PC-9 (cell line): ENCODE measurements at regions not wholly inside any gene's neighbourhood (a gene's known extent, or its start where the extent isn't known, plus 50 kb on each side); places are given as distances from the start of the nearest gene placed in this dataset.

ENCODE experiments used
- BruUV-seq: library from RNA; stranded (reverse); fragments of 400-500 nt; replicated peaks from 2 replicates; lab custom pipeline; 2021; lab: Mats Ljungman, UMichigan
- CTCF ChIA-PET: fragments of 300-600 bp; sonication (Branson Sonifier 250); formaldehyde crosslinking; loops from one replicate; lab custom pipeline; 2022; ENCODE audit warnings: antibody characterized with exemption; lab: Charles Lee
- POLR2A ChIA-PET: fragments of 300-600 bp; sonication (Branson Sonifier 250); formaldehyde crosslinking; loops from one replicate; lab custom pipeline; 2022; ENCODE audit warnings: antibody characterized with exemption; ENCODE audit not compliant: unreplicated experiment; lab: Charles Lee
- DNase-seq, 2 experiments: peaks; one replicate each; pipeline versions ENCODE4 v3.0.0 to v3.0.0-alpha.2; 2015 to 2022; ENCODE audit warnings: mixed read lengths in 1 of 2
- H2AFZ ChIP-seq: fragments of 200-600 bp; sonication (generic); 2 replicates; pipeline ENCODE4 v1.8.1; 2017; ENCODE audit warnings: antibody characterized with exemption
- H3F3A ChIP-seq: fragments of 200-600 bp; sonication (generic); 2 replicates; pipeline ENCODE4 v1.8.1; 2017; ENCODE audit warnings: antibody characterized with exemption, mild to moderate bottlenecking, low read depth; ENCODE audit not compliant: insufficient read depth
- H3K27ac ChIP-seq: fragments of 200-600 bp; sonication (generic); 2 replicates; pipeline ENCODE4 v1.6.1; 2016; ENCODE audit warnings: mixed run types
- H3K27me3 ChIP-seq: fragments of 200-600 bp; sonication (generic); 2 replicates; pipeline ENCODE4 v1.6.1; 2016; ENCODE audit warnings: low read depth, mixed run types; ENCODE audit not compliant: insufficient read depth
- H3K36me3 ChIP-seq: fragments of 200-600 bp; sonication (generic); 2 replicates; pipeline ENCODE4 v1.6.1; 2016; ENCODE audit warnings: low read depth, mixed run types
- H3K4me1 ChIP-seq: fragments of 200-600 bp; sonication (generic); replicated peaks from 2 replicates; pipeline ENCODE4 v1.6.1; 2016; ENCODE audit warnings: mixed run types; ENCODE audit not compliant: insufficient read depth
- H3K4me2 ChIP-seq: fragments of 200-600 bp; sonication (generic); 2 replicates; pipeline ENCODE4 v1.6.1; 2017; ENCODE audit warnings: mixed run types
- H3K4me3 ChIP-seq: fragments of 200-600 bp; sonication (generic); 2 replicates; pipeline ENCODE4 v1.6.1; 2016; ENCODE audit warnings: mixed run types
- H3K79me2 ChIP-seq: fragments of 200-600 bp; sonication (generic); 2 replicates; pipeline ENCODE4 v1.6.1; 2017; ENCODE audit warnings: low read depth, mixed run types
- H3K9me2 ChIP-seq: fragments of 200-600 bp; sonication (generic); 2 replicates; pipeline ENCODE4 v1.8.1; 2017; ENCODE audit warnings: mild to moderate bottlenecking; ENCODE audit not compliant: insufficient read depth
- H3K9me3 ChIP-seq: fragments of 200-600 bp; sonication (generic); 2 replicates; pipeline ENCODE4 v1.8.1; 2016; ENCODE audit warnings: low read depth; ENCODE audit not compliant: insufficient read depth
- H4K20me1 ChIP-seq: fragments of 200-600 bp; sonication (generic); 2 replicates; pipeline ENCODE4 v1.8.1; 2017; ENCODE audit not compliant: insufficient read depth
- EZH2 ChIP-seq: fragments of 200-600 bp; sonication (generic); IDR thresholded peaks from 2 replicates; pipeline ENCODE4 v1.8.0; 2017; ENCODE audit warnings: antibody characterized with exemption, low read depth
- intact Hi-C: fragments of 100-400 bp; cut with micrococcal nuclease; formaldehyde crosslinking; loops from one replicate; pipeline ENCODE4 v1.10.0; 2022; ENCODE audit not compliant: unreplicated experiment
- TF ChIP-seq, protein P1 (sequence below): fragments of 200-600 bp; sonication (generic); conservative IDR thresholded peaks from 2 replicates; pipeline ENCODE4 v1.6.1; 2017; ENCODE audit warnings: mixed run types, antibody characterized with exemption, mild to moderate bottlenecking, moderate library complexity

DNA sequence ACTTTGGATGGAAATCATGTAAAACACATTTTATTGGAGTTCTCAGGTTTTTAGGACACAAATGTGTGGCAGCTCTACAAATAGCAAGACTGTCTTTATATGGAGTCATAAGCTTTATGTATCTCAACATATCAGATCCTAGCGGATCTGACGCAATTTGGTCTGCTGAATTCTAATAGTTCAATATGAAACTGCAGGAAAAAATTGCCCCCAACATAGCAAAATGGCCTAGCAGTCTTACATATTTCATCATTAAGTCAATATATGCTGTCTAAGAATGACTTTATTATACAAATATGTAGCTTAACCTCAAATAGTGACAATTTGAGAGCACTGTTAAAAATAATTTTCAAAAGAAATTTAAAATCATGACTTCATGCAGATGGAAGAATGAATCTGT is 244.3 kb downstream of the TAF11L14 start:
- POLR2A ChIA-PET: interaction anchor here (0.6 kb wide), 1 partner anchor 266 kb away, joined by 7 read pairs; no protein-coding TSS in a partner anchor
- H3K9me3 ChIP-seq: 0 out of 2 replicates have a peak, but pooled peaks cover 3% of the 10 kb centered on the region
- TF ChIP-seq, protein P1, sequence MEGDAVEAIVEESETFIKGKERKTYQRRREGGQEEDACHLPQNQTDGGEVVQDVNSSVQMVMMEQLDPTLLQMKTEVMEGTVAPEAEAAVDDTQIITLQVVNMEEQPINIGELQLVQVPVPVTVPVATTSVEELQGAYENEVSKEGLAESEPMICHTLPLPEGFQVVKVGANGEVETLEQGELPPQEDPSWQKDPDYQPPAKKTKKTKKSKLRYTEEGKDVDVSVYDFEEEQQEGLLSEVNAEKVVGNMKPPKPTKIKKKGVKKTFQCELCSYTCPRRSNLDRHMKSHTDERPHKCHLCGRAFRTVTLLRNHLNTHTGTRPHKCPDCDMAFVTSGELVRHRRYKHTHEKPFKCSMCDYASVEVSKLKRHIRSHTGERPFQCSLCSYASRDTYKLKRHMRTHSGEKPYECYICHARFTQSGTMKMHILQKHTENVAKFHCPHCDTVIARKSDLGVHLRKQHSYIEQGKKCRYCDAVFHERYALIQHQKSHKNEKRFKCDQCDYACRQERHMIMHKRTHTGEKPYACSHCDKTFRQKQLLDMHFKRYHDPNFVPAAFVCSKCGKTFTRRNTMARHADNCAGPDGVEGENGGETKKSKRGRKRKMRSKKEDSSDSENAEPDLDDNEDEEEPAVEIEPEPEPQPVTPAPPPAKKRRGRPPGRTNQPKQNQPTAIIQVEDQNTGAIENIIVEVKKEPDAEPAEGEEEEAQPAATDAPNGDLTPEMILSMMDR: no peak
- CTCF ChIA-PET: no interaction called here
- H3K4me2 ChIP-seq: no peak overlapping the region
- DNase-seq: no peak
- H3K9me2 ChIP-seq: no peaks in the 10 kb centered on the region; the same call in 1 of the 2 replicates
- H4K20me1 ChIP-seq: no peaks in the 10 kb centered on the region
- no peak overlapping the region for H3K4me3 ChIP-seq
- H2AFZ ChIP-seq: no peak overlapping the region; the same call in 1 of the 2 replicates
- intact Hi-C loops: no loop called here
- no peak overlapping the region for H3K27ac ChIP-seq
- no TSS peak for BruUV-seq
- H3K4me1 ChIP-seq: no peaks in the 10 kb centered on the region
- H3K36me3 ChIP-seq: no peaks in the 10 kb centered on the region
- H3K79me2 ChIP-seq: no peaks in the 10 kb centered on the region
- H3K27me3 ChIP-seq: no peaks in the 10 kb centered on the region
- H3F3A ChIP-seq: no peaks in the 10 kb centered on the region

- Histone ChIP-seq H3K27ac (no peak overlapping the region), H3K36me3 (no peaks in the 10 kb centered on the region), H3K9me2 (no peaks in the 10 kb centered on the region; the same call in 1 of the 2 replicates), H3K9me3 (0 out of 2 replicates have a peak, but pooled peaks cover 3% of the 10 kb centered on the region), H3K4me2 (no peak overlapping the region), H2AFZ (no peak overlapping the region), H3F3A (no peaks in the 10 kb centered on the region), H3K4me3 (no peak overlapping the region), H3K4me1 (no peaks in the 10 kb centered on the region), H3K27me3 (no peaks in the 10 kb centered on the region), H3K79me2 (no peaks in the 10 kb centered on the region), H4K20me1 (no peaks in the 10 kb centered on the region)
- BruUV-seq: no TSS peak
- TF ChIP-seq, protein P1: no peak
- no peak for TF ChIP-seq EZH2
- intact Hi-C loops: no loop called here
- ChIA-PET POLR2A (no interaction called here), CTCF (no interaction called here)
- no peak for DNase-seq
These were observed 245.0 kb downstream of the TAF11L14 start for GRCh38 chr5:17879276-17879675.

- POLR2A ChIA-PET: no interaction called here
- H3K9me2 ChIP-seq: no peaks in the 10 kb centered on the region; the same call in 1 of the 2 replicates
- CTCF ChIA-PET: no interaction called here
- no peaks in the 10 kb centered on the region for H4K20me1 ChIP-seq
- no peak overlapping the region for H3K4me3 ChIP-seq
- no peak overlapping the region for H2AFZ ChIP-seq
- H3K4me2 ChIP-seq: no peak overlapping the region
- no peak for DNase-seq
- no peaks in the 10 kb centered on the region for H3F3A ChIP-seq
- H3K27ac ChIP-seq: no peak overlapping the region
- intact Hi-C loops: no loop called here
- H3K79me2 ChIP-seq: no peaks in the 10 kb centered on the region
- no peak for TF ChIP-seq EZH2
- H3K4me1 ChIP-seq: no peaks in the 10 kb centered on the region
- no peaks in the 10 kb centered on the region for H3K27me3 ChIP-seq
- BruUV-seq: no TSS peak
- 0 out of 2 replicates have a peak, but pooled peaks cover 3% of the 10 kb centered on the region for H3K9me3 ChIP-seq
- H3K36me3 ChIP-seq: no peaks in the 10 kb centered on the region
These were observed 246.6 kb downstream of the TAF11L14 start for GRCh38 chr5:17880869-17881268.
